ENCODE measurements at regions not wholly inside any gene's neighbourhood (a gene's known extent, or its start where the extent isn't known, plus 50 kb on each side); places are given as distances from the start of the nearest gene placed in this dataset.
A peak's percentile ranks its signal among the peaks of the same experiment; 100 is the strongest.
"Not testable (repeated sequence)": the region's sequence is repeated elsewhere in the genome, so short reads cannot be mapped to it uniquely, and the experiment has no call there.

DNA sequence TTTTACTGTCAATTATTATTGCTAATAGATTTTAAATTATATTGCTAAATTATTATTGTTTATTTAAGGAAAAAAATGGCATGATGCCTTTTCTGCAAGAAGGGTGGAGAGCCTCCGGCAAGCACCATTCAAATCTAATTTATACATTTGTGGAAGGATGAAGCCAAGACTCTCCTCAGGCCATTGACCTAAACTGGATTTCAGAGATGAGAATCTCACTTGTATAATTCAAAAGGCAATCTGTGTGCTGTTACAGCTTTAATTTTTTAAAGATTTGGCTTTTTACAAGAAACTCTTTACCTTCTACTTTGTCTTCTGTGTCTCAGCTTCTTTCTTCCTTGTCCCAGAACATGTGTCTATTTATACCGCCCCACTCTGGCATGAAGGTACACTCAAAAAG lies 722.5 kb downstream of the ETS1 start:
- DNase-seq (ENCODE audit: low read depth): no peak

DNA sequence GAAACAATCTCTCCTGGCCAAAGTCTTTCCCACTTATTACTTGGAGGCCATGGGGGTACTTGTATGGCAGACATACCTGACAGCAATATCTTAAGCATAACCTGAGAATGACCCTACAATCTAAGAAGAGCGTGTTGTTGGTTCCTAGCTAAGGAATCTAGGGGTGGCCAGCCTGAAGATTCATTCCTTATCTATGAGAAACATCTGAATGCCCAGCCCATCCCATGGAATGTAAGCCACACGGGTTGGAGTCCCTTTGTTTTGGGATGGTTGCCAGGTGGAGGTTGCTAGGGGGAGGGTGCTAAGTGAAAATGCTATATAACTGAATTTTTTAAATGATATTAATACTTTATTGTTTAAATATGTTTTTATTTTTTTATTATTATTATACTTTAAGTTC lies 725.0 kb downstream of the ETS1 start:
- DNase-seq (ENCODE audit: low read depth): peak; percentile 23

DNA sequence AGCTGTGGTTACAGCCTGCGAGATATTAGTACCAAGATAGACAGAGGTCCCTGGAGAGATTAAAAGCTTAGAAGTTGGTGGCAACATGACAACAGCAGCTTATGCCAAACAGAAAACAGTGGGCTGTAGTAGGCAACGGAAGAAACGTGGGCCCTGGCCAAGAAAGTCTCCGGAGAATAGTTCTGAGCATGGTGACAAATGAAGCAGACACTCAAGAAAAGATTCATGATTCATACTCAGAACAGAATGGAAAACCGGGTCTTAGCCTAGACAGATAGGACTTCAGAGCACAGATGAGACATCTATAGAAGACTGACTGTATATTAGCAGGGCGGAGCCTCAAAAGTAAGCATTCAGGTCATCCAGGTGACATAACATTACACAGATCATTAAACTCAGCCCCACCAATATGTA lies 727.4 kb downstream of the ETS1 start:
- DNase-seq (ENCODE audit: low read depth): no peak

DNA sequence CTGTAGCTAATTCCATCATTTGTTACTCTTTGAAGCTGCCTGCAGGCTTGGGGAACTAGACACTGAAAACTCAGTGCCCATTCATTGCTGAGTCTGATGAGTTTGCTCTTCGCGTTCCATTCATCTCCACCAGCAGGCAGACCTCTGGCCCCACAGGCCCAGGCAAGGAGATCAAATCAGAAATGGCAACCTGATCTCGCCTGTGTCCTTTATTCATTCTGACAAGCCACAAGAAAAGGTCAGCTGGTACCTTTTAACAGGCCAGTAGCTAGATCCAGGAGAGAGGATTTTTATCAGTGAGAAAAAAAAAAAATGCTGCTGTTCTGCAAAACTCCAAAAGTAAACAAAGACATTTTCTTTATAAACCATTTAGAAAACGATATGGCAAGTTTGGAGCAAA lies 742.5 kb downstream of the ETS1 start:
- DNase-seq (ENCODE audit: low read depth): no peak

DNA sequence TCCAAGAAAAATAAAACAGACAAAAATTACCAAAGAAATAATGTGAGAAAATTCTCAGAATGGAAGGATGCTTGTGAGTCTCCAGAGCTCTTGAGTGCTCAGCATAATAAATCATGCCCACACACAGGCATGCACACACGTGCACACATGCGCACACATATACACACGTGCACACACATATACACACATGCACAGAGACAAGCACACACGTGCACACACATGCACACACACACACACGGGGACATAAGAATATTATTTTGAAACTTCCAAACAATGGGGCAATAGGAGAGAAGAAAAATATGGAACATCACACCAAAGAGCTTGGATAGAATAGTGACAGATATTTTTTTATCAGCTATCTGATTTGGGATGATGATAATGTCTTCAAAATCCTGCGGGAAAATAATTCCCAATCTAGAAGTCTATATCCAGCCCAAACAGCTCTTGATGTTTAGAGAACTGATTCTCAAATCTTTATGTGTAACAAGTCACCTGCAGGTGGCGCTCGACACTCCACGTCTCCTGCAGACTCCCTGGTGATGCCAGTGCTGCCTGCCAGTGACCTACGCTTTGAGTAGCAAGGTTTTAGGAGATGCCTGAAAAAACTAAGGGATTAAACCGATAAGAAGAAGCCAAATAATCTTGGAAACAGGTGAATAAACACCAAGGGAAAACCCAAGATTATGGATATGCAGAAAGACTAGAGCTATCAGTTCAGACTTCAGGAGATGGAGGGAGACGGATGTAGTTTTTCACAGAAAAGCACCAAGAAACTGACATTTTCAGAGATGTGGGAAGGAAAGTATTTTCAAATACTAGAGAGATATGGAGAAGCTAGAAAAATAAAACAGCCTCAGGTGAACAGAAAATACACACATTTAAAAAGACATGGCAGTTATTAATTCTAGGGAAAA lies 743.6 kb downstream of the ETS1 start:
- peak; percentile 72 for DNase-seq (ENCODE audit: low read depth)

DNA sequence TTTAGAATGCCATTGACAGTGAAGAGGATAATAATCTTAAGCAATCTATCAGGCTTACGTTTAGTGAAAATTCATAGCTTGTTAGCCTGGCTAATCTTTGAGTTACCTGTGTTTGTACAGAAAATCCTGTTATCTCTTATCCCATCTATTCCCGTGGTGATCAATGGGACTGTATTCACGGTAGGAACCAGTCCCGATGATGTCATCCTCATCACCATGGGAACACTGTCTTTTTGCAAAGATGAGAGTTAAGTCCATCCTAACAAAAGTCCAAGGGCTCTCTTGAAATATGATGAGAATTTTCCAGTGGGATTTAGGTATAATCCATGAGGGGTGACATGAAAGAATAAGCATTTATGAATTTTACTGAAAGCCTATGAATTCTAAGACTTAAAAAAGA lies 762.2 kb downstream of the ETS1 start:
- DNase-seq (ENCODE audit: low read depth): no peak

DNA sequence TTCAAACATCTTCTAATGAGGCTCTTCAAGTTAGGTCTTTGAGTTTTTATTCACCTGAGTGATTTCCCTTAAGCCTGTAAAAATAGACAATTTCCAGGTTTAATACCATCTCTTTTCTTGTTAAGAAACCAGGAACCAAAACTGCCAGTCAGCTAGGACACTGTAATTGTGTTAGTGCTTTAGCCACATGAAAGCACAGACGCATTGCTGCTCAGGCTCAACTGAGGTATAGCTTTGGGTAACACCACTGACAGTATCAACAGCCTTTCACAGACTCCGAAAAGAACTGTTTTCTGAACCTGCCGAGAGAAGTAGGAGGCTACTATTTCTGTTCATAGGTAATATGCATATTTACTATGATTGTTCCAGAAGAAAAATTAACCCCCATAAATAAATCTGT lies 768.7 kb downstream of the ETS1 start:
- DNase-seq (ENCODE audit: low read depth): no peak

DNA sequence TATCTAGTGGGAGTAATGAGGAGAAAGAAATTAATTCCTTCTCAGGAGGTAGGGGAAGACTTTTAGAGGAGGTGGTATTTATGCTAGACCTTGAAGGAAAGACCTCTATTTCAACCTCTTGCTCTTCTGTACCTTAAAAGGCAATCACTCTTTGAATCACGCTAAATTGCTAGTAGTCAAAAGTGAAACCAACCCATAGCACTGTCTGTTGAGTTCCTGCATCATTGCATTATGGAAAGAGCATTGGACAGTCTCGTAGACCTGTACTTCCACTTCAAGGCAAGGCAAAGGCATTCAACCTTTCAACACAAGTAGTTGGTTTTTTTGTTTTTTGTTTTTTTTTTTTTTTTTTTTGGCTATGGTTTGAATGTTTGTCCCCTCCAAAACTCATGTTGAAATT lies 770.4 kb downstream of the ETS1 start:
- peak; percentile 3 for DNase-seq (ENCODE audit: low read depth)

DNA sequence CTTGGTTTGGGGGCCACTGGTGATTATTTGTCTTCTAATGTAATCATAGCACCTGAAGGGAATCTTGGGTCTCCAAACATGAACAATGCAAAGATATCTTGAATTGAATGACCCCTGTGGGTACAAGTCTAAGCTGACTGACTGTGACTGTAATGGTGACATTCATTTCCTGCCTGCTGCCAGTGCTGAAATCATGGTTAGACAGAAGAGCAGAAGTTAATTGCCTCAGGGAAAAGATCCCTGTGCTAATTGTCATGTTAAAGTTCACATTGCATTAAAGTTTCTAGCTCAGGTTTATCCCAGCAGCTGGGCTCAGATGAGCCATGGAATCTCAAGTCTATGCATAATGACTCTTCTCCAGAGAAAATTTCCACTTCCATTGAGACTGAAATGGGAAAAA lies 772.0 kb downstream of the ETS1 start:
- DNase-seq (ENCODE audit: low read depth): no peak

DNA sequence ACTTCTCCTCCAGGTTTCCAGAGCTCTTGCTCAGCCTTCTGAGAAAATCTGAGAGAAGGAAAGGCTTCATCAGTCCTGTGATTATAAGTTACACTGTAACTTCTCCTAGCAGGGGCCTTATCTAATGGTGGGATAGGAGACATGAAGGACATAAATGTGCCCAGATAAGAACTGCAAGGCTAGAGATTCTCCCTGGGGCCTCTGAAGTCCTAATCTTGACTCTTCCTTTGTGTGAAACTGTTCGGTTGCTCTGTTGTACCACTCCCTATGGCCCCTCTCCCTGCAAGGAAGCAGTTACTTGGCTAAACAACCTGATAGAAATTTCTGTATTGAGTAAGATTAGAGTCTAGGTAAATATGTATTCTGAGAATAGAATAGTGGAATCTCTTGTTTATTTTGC lies 780.9 kb downstream of the ETS1 start:
- no peak for DNase-seq (ENCODE audit: low read depth)

DNA sequence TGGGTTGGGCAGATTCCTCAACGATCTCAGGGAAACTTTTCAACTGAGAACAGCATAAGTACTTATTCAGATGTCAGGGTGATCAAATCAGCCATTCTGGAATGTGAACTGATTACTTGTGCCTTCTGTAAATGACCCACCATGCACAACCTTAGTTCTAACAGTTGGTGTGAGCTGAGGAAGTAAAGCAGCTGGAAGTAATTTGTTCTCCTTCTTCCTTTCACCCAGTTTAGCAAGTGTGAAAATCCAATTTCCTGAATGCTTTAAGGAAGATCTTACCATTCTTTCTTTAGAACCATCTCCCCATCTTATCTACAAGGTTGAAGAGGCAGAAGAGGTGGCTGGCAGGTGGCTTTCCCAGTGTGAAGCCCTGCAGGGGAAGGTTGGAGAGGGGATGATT lies 781.6 kb downstream of the ETS1 start:
- no peak for DNase-seq (ENCODE audit: low read depth)

DNA sequence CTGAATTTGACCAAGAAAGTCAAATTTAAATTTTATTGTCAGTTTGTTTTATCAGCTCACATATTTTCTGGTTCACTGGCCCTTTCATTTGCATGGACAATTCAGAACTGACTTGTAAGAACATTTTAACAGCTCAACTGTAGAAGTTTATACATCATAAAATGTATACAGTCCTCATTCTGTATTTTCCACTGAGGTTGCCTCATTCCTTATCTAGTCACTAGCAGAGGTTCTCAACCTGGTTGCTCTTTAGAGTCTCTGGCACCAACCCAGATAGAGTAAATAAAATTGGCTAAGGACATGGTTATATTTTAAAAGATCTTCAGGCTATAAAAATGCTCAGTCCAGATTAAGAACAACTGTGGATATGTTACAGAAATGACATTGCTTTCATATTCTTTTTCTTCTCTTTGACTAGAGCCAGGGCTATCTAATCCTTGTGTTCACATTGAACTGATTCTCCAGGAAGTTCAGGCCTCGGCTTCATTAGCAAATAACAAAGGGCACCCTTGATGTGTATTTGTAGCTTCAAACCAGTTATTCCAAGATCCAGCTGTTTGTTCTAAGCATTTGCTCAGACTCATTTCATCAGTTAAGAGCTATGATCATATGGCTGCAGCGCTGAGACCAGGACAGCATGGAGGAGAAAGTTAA lies 782.5 kb downstream of the ETS1 start:
- no peak for DNase-seq (ENCODE audit: low read depth)

DNA sequence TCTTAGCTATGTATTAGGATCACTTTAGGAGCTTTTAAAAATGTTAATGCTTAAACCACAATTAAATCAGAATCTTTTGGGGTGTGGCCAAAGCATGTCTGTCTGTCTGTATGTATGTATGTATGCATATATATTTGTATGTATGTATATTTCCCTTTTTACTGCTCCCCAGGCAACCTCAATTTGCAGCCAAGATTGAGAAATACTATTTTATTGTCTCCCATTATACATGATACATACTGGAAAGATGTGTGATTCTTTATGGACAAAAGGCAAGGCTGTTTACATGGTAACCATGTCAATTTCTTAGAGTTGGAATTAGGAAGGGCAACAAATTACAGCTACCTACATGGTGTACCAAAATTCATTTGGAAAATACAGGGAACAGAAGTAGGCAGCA lies 783.6 kb downstream of the ETS1 start:
- no peak for DNase-seq (ENCODE audit: low read depth)

DNA sequence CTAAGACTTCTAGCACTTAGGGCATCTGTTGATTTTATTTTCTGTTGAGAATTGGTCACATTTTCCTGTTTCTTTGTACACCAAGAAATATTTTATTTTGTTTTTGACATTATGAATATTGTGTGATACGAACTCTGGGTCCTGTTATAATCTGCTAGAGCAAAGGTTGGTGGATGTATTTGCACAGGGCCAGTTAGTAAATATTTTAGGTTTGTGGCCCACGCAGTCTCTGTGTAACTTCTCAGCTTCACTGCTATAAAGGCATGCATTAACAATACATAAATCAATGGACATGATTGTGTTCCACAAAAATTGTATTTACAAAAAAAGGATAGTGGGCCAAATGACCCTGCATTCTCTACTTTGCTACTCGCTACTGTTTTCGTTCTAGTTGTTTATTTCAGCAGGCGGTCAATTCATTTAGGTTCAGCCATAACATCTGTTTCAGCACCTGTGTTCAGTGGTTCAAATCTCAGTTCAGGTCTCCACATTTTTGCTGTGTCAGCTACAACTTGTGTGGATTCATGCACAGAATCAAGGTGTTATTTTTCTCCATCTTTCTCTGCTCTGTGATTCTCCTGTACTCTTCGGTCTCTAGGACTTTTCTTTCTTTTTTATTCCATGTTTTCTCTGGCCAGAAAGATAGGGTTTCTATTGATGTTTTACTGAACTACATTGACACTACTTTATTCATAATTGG lies 786.2 kb downstream of the ETS1 start:
- DNase-seq (ENCODE audit: low read depth): no peak

DNA sequence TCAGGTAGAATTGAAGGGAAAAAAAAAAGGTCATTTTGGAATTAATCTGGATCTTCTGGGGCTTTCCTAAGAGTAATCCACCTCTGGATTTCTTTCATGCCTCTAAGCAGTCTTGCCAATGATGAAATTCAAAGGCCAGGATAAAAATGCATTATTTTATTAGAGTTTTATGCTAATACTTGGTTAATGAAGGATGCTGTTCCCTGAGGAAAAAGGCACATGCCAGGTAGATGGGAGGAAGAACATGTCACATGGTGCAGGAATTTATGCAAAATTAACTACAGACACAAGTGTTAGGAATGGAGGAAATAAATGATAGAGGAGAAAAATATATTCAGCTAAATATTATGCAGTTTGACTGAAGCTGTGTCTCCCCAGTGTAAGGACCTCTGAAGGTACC lies 792.0 kb downstream of the ETS1 start:
- no peak for DNase-seq (ENCODE audit: low read depth)

DNA sequence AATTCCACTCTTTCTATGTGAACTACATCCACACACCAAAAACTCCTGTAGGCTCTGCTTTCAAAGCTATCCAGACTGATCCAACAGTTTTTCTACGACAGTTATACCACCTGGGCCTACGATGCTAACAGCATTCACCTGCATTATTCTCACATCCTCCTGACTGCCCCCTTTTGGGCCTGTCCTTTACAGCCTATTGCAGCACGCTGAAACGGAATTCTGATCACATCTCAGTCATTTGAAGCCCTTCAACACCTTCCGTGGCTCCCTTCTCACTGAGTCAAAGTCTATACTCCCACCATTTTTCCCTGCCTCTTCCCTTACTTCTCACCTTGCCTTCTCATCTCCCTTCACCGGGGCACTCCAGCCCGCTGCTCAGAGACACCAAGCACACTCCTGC lies 791.3 kb upstream of the KIRREL3 start:
- no peak for DNase-seq (ENCODE audit: low read depth)

DNA sequence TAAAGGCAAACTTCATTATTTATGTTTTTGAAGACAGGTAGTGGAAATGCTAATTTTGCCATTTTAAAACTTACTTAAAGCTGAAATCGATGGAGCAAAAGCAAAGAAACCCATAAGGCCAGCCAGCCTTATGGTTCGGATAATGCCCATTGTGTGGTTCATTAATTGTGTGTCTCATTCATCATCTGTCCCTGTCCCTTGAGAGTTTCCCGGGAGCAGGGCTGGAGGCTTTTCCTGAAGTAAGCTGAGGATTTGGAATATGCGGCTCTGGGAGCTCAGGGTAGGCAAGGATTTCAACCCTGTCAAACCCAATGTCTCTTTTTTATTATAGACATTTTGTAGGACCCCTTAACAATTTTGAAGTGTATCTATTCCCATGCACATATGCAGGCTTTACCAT lies 790.0 kb upstream of the KIRREL3 start:
- DNase-seq (ENCODE audit: low read depth): no peak

DNA sequence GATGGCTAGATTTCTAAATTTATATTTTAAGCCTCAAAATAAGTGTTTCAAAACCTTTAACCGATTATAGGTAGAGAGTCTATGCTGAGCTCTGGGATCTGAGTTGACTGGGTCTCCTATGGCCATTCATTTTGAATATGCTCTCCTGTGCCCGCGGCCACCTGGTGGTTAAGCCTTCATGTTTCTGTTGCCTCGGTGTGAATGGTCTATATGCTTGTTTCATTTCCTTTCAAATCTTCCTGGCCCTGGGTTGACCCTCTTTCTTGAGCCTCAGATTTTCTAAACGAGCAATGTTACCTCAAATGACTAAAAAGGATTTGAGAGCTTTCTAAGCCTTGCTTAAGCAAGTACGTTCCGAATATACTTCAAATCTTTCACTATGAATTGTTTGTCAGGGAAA lies 789.4 kb upstream of the KIRREL3 start:
- DNase-seq (ENCODE audit: low read depth): peak; percentile 35

DNA sequence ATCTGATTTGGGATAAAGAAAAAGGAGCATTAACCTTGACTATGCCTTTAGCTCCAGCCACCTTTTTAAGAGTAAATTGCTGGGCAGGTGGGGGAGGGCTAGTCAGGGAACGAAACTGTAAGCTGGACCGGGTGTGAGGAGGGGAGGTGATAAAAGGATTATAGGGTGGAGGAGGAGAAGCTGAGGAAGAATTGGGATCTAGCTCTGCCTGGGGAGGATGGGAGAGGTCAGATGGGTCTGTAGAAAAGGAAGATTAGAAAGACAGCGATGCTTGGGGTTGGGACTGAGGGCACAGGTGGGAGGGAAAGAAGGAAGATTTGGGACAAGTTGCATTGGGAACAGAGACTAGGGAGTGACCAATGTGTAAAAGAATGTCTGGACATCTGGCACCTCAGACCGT lies 772.4 kb upstream of the KIRREL3 start:
- not testable (repeated sequence) for DNase-seq (ENCODE audit: low read depth)

DNA sequence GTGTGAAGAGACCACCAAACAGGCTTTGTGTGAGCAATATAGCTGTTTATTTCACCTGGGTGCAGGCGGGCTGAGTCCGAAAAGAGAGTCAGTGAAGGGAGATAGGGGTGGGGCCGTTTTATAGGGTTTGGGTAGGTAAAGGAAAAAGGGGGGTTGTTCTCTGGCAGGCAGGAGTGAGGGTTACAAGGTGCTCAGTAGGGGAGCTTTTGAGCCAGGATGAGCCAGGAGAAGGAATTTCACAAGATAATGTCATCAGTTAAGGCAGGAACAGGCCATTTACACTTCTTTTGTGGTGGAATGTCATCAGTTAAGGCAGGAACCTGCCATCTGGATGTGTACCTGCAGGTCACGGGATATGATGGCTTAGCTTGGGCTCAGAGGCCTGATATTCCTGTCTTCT lies 768.4 kb upstream of the KIRREL3 start:
- DNase-seq (ENCODE audit: low read depth): not testable (repeated sequence)

DNA sequence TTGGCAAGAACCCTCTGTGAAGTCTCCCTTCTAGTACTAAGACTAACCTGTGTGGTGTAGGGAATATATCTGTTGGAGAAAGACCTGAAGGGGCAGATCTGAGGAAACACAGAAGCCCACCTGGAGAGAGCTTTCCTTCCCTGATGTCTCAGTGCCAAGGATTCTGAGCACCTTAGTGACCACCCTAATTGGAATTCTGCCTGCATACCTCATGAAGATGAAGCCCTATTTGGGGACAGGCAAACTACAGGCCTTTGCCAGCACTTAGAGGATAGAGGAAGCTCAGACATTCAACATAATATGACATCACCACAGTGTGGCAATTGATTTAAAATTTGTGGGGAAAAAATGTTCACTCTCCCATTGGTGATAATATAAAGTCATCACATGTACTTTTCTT lies 766.2 kb upstream of the KIRREL3 start:
- no peak for DNase-seq (ENCODE audit: low read depth)

DNA sequence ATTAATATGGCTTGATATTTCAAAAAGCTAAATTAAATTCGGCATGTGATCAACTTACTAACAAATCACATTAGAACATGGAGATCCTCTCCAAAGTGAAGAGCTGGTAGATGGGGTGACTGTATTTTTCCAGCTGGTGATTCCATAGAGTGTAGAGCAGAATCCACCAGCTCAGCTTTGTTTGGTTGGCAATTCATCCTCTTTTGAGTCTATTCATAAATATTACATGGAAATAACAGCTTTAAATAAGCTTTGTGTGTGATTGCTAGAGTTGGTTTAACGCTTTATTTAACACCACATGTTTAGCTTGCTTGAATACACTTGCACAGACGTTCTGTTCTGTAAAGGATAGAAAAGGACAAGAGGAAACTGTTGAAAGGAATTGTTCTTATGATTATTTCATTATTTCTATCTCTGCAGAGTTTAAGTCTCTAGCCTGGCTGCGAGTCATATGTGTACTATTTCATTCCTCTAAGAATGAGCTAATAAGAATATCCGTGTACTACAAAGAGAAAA lies 738.3 kb upstream of the KIRREL3 start:
- no peak for DNase-seq (ENCODE audit: low read depth)

DNA sequence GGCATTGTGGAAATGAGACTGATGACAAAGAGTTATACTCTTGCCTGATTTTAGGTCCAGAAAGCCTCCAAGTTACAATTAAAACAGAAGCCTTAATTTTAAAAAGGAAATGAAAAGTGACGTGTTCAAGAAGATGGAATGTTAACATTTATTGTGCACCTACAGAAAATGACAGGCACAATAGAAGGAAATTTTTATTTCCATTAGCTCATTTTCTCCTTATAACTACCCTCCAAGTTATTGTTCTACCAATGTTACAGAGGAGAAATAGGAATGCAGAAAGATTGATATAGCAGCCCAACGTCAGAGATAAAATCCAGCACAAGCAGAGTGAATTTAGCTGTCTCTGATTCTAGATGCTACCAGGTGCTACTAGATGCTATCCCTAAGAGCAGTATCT lies 736.9 kb upstream of the KIRREL3 start:
- DNase-seq (ENCODE audit: low read depth): no peak

All from Daoy (cell line).